C1 segment of cervical spinal cord (tissue), 14 donors: ENCODE measurements at regions not wholly inside any gene's neighbourhood (a gene's known extent, or its start where the extent isn't known, plus 50 kb on each side); places are given as distances from the start of the nearest gene placed in this dataset.

Experiments used
- DNase-seq, 14 donors: peaks; one replicate each; lab custom pipeline; 2025; lab: John Stamatoyannopoulos, UW

- no peak for DNase-seq
Observed at GRCh38 chr12:43022838-43023237, 433.3 kb upstream of the PRICKLE1 start.

GRCh38 chr12:43015090-43015737 lies 425.7 kb upstream of the PRICKLE1 start:
- no peak for DNase-seq

DNA sequence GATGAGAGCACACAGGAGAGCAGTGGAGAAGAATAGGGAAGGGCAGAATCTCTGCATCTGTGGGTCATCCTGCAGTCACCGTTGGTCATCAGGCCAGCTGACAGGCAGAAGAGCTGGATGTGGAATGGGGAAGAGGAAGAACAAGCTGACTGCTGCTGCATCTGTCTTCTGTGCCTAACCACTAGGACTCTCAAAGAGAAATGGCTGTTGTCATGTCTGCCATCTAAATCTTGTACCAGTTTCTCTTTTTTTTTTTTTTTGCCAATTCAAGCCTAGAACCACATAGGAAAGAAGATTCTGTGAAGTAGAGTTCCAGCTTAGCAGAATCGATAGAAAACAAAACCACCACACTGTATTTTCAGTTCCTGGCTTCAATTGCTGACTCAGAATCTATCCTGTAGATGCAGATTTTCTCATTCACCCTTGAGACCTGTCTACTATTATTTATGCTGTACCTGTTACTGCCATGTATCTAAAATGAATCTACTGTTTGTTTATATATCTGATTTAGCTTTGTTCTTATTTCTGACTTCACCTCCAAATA lies 421.9 kb upstream of the PRICKLE1 start:
- no peak for DNase-seq

- no peak for DNase-seq
Observed at GRCh38 chr12:43009846-43010240, 420.3 kb upstream of the PRICKLE1 start.

DNA sequence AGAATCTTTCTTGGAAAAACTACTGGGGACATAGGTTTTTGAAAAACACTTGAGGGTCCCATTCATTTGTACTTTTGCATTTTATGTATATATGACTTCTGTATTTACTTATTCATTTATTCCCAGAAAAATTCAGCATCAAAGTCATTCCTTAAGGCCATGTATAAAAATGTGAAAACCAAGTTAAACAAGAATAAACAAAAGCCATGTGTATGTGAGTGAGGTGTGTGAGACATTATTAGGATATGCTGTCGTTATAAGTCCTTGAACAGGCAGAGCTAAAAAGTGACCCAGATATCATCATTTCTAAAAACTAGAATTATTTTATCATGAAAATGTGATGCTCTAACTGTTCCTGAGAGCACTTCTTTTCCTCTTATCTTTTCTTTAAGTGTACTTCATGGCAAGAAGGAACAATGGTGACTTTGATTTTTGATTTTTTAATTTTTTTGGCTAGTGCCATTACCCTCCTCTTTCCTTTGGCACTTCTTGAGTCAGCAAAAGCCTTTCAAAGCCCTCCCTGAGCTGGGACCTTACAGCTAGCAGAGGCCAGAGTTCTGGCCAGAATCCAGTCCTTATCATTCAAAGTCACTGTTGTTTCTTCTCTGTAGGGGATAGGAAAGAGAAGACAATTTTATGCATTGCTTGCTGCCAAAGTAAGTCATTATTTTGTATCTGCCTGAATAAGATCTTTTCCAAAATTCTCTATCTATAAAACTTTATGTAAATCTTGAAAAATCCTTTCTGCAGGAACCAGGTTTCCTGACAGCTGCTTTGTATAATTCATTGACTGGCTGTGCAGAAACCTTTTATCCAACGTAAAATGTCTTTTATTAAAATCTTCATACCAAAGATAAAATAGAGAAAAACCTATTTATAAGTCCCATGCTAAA lies 419.7 kb upstream of the PRICKLE1 start:
- DNase-seq, result no peak

DNA sequence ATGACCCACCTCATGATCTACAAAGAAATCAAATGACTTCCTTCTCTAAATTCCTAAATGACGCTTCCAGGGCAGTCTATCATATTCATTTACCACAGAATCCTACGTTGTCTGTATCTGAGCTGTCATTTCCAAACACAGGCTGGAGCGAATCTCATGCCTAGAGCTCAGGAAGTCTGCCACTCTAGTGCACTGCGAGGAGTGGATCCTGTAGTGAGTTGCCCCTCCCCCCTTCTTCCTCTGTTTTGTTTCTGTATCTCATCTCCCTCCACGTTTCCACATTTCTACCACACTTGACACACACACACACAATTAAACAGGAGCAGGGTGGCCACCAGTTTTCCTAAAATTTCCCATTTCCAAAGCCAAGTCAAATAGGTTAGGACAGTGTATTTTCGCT lies 415.4 kb upstream of the PRICKLE1 start:
- DNase-seq, result no peak

- no peak for DNase-seq
Observed at GRCh38 chr12:43004141-43004540, 414.6 kb upstream of the PRICKLE1 start.

DNA sequence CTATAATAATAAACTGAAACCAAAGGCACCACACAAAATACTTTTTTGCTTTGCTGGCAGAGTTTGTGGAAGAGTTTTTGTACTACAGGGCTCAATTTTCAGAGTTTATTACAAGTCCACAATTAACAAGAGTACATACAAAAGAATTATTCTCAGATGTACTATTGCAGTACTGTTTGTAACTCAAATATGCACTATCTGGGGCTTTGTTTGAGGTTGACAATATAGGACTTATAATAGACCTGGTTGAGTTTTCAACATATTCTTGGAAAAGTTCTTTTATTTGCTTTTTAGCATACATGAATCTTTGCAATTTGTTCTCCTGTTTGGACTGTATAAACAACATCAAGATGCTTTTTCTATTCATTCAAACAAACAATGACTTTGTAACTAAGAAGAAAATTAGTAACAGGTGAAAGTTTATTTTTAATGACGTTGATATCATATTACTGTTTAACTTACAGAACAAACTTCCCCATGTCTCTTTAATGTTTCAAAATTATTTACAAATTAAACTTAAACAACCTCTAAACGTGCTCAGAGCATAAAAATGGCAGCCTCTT lies 407.4 kb upstream of the PRICKLE1 start:
- no peak for DNase-seq

GRCh38 chr12:42992826-42993225 lies 403.3 kb upstream of the PRICKLE1 start:
- no peak for DNase-seq

GRCh38 chr12:42990387-42990786 lies 400.8 kb upstream of the PRICKLE1 start:
- DNase-seq, result no peak

- DNase-seq, result no peak
Observed at GRCh38 chr12:42987216-42987650, 397.7 kb upstream of the PRICKLE1 start.

GRCh38 chr12:42985506-42985905 lies 396.0 kb upstream of the PRICKLE1 start:
- DNase-seq, result no peak

DNA sequence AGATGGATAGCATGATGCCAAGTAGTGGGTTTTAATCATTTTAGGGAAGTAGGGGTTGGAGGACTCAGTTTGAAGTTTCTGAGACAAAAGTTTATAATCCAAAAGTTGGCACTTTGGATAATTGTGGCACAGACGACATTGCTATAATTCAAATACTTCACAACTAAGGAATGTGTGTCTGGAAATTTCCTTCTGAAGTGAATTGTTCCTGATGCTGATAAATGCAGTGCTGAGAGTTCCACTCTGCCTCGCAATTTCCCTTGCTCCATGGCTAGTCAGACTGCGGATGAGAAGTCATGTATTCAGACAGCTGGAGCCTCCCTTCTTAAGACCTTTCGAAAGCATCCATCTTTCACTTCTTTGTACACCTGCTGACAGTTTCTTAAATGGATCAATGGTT lies 393.3 kb upstream of the PRICKLE1 start:
- DNase-seq, result no peak

DNA sequence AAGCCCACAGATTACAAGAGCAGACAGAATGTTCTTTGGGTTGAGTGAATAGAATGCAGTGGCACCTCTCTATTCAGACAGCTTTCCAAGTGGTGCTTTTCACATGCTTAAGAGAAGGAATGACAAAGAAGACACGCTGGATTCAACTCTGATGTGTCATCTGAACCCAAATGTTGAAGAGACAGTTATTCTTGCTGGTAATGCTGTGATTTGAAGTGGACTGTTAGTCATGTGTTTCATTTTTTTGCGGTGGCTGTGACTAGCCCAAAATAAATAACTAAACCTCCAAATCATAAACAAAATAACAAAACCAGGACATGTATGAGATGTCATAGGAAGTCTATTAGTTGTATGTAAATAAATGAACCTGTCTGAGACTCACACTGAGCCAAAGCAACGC lies 391.8 kb upstream of the PRICKLE1 start:
- DNase-seq, result no peak

- DNase-seq, result no peak
Observed at GRCh38 chr12:42980441-42980840, 390.9 kb upstream of the PRICKLE1 start.

- DNase-seq, result no peak
Observed at GRCh38 chr12:42979746-42980145, 390.2 kb upstream of the PRICKLE1 start.

DNA sequence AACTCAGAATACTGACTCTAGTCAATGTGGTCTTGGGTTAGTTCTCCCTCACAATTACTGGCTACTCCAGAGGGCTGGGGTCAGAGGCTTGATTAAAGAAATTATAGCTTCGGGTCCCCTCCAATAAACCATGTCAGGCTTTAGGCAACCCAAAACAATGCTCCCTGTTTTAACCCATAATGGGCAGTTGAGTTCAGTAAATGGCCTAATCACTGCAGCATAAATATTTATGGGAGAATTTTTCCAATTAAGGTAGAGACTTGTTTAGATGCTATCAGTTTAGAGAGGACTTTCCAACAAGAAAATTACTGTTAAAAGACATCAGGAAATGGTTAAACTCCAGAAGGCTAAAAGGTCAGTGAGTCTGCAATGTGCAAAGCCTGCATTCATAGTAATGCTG lies 389.2 kb upstream of the PRICKLE1 start:
- no peak for DNase-seq

GRCh38 chr12:42977451-42978230 lies 388.1 kb upstream of the PRICKLE1 start:
- no peak for DNase-seq

- DNase-seq, result no peak
Observed at GRCh38 chr12:42976620-42977019, 387.1 kb upstream of the PRICKLE1 start.

GRCh38 chr12:42976122-42976521 lies 386.6 kb upstream of the PRICKLE1 start:
- no peak for DNase-seq

DNA sequence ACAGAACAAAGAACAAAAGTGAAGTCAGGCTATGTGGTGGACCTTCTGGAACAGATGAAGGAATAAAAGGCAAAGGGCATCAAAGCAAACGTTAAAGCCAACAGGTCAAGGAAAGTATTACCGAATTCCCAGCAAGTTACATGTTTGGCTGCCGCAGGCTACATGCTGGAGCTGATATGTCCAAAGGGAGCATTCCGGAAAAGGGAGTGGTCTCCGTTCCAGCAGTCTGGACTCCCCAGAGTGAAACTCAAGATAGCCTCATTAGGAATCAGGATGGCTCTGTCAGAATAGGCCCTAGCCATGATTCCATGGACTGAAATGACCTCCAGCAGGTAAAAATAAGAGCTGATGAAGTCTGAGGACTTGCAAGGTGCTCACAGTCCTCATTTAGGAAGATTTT lies 379.8 kb upstream of the PRICKLE1 start:
- no peak for DNase-seq

DNA sequence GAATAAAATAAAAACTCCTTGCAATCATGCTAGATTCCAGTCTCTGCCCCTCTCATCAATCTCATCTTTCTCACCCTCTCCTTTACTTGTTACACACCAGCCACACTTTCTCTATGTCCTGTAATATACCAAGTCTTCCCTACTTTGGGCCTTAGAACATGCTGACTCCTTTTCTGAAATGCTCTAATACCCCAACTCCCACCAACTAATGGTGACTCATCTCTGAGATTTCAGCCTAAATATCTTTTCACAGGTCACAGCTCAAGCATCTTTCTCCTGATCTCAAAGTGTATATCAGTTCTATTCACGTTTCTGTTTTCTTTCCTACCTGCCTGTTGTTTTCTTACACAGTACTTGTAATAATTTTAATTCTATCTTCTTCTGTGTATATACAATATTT lies 378.9 kb upstream of the PRICKLE1 start:
- DNase-seq, result no peak
